ENCODE measurements at regions not wholly inside any gene's neighbourhood (a gene's known extent, or its start where the extent isn't known, plus 50 kb on each side); places are given as distances from the start of the nearest gene placed in this dataset.

GRCh38 chr6:147825848-147826247 is 317.4 kb downstream of the SAMD5 start:
- POLR2A ChIA-PET (ENCODE audit: unreplicated experiment): no interaction called here
- no peak overlapping the region for H3K27ac ChIP-seq (ENCODE audit: insufficient read depth, low read length)
- H3K9me1 ChIP-seq (ENCODE audit: insufficient read depth, low read length): no peaks in the 10 kb centered on the region
- H4K91ac ChIP-seq (ENCODE audit: insufficient read depth, low read depth, low read length): no peak overlapping the region
- no peak overlapping the region for H3K4me3 ChIP-seq (ENCODE audit: insufficient read depth, low read depth, low read length)
- H2BK20ac ChIP-seq (ENCODE audit: low read depth, low read length): no peak overlapping the region
- H3K9ac ChIP-seq (ENCODE audit: low read depth, low read length): no peak overlapping the region
- dilution Hi-C loops (cut with HindIII; ENCODE audit: low sequenced_read_pairs, unreplicated experiment): no loop called here
- no peak overlapping the region for H2BK15ac ChIP-seq (ENCODE audit: low read depth, low read length)
- no TSS peak for BruUV-seq (replicated peaks)
- ATAC-seq (ENCODE audit: low read depth): no peak
- in situ Hi-C loops (cut with MboI; ENCODE audit: low sequenced_read_pairs): no loop called here
- no peak overlapping the region for H2AFZ ChIP-seq (replicated peaks; ENCODE audit: low read length, poor library complexity)
- no peak overlapping the region for H4K5ac ChIP-seq (ENCODE audit: low read depth, low read length)
- no peak overlapping the region for H3K56ac ChIP-seq (ENCODE audit: extremely low read depth, insufficient read depth, low read length)
- H2BK120ac ChIP-seq (ENCODE audit: low read depth, low read length): no peak overlapping the region
- H3K9me3 ChIP-seq (ENCODE audit: control insufficient read depth, insufficient read depth, low read length): no peaks in the 10 kb centered on the region
- TF ChIP-seq RCOR1 (IDR thresholded peaks at IDR 0.05; ENCODE audit: insufficient replicate concordance, low read length): no peak
- no peak for TF ChIP-seq SMC3 (IDR thresholded peaks at IDR 0.05; ENCODE audit: low read depth, low read length)
- no peak for TF ChIP-seq MXI1 (IDR thresholded peaks at IDR 0.05; ENCODE audit: borderline replicate concordance, low read depth, low read length)
- H3K4me2 ChIP-seq (ENCODE audit: low read depth, low read length): no peak overlapping the region
- H2BK5ac ChIP-seq (ENCODE audit: low read depth, low read length, poor library complexity, severe bottlenecking): no peak overlapping the region
- no peak overlapping the region for H3K4ac ChIP-seq (ENCODE audit: low read depth, low read length)
- CTCF ChIA-PET: no interaction called here
- no peak for DNase-seq
- H2AK9ac ChIP-seq (replicated peaks; ENCODE audit: low read depth, low read length, poor library complexity): no peak overlapping the region
- no peak overlapping the region for H3K18ac ChIP-seq (ENCODE audit: low read depth, low read length)
- H4K20me1 ChIP-seq (ENCODE audit: insufficient read depth, low read length): no peaks in the 10 kb centered on the region
- H3K27me3 ChIP-seq (ENCODE audit: control insufficient read depth, insufficient read depth, low read length): 0 out of 2 replicates have a peak, but pooled peaks cover 2% of the 10 kb centered on the region
- WGBS, 2 experiments (ENCODE audit: extremely low coverage in 2 of 2, insufficient read length in 1 of 2): no CpG with 5 or more reads among the region's 2 CpGs
- intact Hi-C loops (cut with micrococcal nuclease): no loop called here
- no peak overlapping the region for H3K14ac ChIP-seq (replicated peaks; ENCODE audit: low read depth, low read length)
- no peaks in the 10 kb centered on the region for H3K4me1 ChIP-seq (ENCODE audit: control insufficient read depth, insufficient read depth, low read length)
- no peak overlapping the region for H4K8ac ChIP-seq (ENCODE audit: low read depth in 2 of 2, low read length in 2 of 2)
- H3K79me1 ChIP-seq (ENCODE audit: low read depth in 1 of 2, low read length in 2 of 2): no peaks in the 10 kb centered on the region
- H2AK5ac ChIP-seq (ENCODE audit: low read depth, low read length): no peak overlapping the region
- no peaks in the 10 kb centered on the region for H3K36me3 ChIP-seq (ENCODE audit: control insufficient read depth, insufficient read depth, low read length)
- no peak overlapping the region for H3K23ac ChIP-seq (ENCODE audit: low read depth, low read length)

Measured in IMR-90 (cell line).